ENCODE measurements at regions not wholly inside any gene's neighbourhood (a gene's known extent, or its start where the extent isn't known, plus 50 kb on each side); places are given as distances from the start of the nearest gene placed in this dataset.
A peak's percentile ranks its signal among the peaks of the same experiment; 100 is the strongest.
"Not testable (repeated sequence)": the region's sequence is repeated elsewhere in the genome, so short reads cannot be mapped to it uniquely, and the experiment has no call there.

DNA sequence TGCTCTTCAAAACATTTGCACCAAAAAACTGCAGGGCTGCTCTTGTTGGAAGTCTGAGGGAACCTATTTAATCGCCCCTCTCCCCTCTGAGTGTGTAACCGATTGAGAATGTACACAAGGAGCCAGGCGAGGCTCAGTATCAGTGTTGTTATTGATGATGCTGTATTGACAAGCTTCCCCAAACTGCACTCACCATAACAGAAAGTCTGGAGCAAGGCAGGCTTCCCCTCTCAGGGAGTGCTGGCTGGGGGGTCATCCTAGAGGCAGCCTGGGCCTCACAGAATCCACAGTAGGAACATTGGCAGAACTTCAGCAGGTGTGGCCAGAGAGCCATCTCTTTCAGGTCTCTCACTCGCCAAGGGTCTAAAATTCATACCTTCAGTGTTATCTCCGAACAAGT is 58.1 kb upstream of the TUNAR start:
- DNase-seq: no peak

DNA sequence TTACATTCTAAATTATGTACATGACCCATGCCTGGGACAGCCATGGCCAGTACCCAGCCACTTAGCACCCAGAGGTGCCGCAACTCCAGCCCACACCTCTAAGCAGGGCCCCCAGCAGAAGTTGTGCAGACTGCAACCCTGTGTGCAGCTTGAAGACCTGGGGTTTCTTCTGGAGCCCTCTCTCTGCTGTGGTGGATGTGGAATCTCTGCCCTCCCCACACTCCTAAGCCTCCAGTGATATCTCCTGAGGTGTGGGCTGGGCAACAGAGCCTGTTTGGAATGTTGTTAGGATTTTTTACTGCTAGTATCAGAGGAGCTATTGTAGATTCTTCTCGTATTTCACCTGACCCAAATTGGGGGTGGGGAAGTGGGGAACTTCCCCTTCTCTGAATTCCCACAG is 59.4 kb upstream of the TUNAR start:
- no peak for DNase-seq

- no peak for DNase-seq
These were observed 60.1 kb upstream of the TUNAR start for GRCh38 chr14:95816539-95816938.

GRCh38 chr14:95815226-95815690 is 61.4 kb upstream of the TUNAR start:
- no peak for DNase-seq

DNA sequence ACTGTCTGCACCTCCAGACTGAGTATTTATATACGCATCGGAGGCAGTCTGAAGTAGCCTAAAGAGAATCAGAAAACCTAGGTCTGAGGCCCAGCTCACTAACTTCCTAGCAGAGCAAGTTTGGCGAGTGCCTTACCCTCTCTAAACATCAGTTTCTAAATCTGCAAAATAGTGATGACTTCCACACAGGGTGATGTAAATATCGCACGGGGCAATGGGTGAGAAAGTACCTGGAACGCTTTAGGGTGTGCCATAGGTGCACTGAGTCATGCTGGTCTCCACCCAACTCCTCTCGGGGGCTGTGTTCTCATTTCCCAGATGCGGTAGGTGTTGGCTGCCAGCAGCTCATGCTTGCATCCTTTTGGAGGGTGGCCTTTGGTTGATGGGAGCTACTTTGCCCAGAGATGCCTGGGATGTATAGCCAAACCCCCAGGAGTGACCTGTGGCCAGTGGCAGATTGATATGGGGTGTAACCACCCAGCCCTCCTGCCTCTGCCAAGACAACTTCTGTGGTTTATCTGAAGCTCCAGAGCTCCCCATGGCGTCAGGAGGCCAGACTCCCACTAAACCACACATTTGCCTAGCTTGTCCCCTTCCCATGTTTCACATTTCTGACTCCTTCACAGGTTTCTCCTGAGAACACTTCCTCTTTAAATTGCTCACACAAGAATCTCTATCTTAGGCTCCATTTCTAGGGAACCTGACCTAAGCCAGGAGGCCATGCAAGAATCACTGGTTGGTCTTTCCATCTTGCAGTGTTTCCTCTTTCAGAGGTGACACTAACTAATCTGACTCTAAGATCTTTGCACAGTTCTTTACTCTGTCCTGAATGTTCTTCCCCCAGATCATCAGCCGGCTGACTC is 62.0 kb upstream of the TUNAR start:
- DNase-seq: no peak

DNA sequence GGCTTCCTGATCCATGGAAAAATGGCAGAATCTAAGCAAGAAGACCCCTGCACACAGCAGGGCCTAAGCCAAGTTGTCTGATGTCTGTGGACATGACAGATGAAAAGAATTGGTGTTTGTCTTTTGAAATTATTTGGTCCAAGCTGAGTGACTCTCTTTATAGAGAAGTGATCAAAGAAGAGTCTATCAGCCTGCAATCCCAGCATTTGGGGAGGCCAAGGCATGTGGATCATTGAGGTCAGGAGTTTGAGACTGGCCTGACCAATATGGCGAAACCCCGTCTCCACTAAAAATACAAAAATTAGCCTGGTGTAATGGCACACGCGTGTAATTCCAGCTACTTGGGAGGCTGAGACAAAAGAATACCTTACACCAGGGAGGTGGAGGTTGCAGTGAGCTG is 64.8 kb upstream of the TUNAR start:
- no peak for DNase-seq

DNA sequence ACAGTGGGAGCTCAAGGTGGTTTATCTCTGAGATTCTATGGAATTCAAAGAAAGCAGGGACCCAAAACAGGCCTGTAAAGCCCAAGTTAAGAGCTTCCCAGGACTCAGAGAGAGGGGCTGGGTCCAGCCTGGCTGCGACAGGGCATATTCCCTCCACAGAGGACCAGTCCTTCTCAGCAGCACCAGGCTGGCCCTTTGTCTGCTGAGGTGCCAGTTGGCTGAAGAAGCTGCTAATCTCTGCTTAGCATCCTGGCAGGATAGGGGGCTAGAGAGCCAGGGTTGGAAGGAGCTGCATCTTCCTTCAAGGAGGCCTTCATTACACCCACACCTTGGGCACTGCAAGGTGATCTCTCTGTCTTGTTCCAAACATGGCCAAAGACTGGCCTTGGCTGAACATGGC is 68.3 kb upstream of the TUNAR start:
- DNase-seq: no peak

GRCh38 chr14:95796788-95797187 is 79.8 kb upstream of the TUNAR start:
- no peak for DNase-seq

DNA sequence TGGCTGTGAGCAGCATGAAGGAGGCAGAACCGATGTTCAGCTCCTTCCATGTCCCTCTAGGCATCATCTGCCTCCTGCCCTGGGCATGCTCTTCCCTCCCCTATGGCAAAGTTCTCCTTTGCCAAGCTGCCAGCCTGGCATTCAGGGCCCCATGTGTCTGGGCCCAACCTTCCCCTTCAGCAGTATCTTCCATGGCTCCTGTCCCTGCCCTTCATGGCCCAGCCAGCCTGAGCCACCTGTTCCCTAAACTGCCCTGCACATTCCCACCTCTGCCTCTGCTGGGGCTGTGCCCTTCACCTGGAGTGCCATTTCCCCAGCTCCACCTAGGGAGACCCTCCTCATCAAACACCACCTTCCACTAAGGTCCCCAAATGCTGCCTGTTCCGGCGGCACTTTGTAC is 74.0 kb upstream of the TCL1A start:
- DNase-seq: no peak

DNA sequence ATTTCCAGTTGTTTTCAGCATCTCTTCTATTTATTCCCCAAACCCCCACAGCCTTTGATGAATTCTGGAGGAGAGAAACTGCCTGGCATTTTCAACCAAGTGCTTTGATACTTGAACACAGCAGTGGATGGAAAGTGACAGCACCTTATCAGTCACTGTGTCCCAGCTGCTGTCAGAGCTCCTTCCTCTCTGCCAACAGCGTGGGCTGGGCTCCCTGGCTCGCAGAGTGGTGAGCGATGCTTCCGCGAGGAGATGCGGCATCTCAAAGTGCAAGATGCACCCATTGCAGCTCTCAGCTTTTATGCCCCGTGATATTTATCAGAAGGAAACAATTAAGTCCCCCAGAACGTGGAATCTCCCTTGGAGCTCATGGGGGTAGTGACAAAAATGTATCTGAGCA is 72.6 kb upstream of the TCL1A start:
- no peak for DNase-seq

DNA sequence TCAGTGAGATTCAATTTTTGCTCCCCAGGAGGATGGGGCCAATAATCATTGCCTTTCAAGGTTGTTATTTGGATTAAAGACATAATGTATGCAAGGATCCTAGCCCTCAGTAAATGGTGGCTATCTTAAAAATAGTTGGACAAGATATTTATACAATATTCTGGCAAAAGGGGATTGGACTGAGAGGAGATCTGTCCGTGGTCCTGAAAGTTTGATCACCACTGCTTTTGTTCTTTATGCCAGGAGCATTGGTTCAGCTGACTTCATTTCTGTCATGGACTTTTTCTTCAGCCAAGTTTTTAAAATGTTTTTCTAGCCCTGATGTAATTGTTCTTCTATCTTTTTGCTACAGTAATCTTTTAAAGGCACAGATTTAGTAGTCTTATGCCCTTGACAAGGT is 70.2 kb upstream of the TCL1A start:
- no peak for DNase-seq

DNA sequence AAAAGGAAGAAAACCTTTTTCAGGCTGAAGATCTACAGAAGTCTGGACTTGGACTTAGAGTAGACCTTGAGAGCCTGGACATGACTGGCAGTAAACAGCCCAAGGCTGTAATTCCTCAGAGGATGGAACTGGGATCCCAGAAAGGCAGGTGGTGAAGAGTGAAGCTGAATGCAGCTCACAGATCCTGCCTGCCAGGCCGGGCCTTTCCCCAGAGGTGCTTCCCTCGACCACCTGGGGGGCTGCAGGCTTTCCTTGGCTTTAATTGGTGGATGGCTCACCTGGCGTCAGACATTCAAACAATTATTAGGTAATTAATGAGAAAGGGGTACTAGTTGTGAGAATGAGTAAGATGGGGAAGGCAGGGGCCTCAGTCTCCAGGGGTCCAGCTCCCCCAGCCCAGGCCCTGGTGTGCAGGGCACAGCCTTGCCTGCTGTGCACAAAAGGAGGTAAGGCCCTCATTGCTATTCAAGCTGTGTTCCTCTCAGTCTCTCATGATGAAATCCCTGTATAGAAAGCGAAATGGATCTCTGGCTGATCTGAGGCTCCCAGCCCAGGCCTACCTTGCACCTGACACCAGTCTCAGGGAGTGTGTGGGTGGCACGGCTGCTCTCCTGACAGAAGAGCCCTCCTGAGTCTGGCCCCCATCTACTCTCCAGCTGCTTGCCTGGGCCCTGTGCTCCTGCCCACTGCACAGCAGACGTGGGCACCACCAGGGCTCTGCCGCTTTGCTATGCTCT is 63.0 kb upstream of the TCL1A start:
- DNase-seq: peak; percentile 28

GRCh38 chr14:95774265-95775160 is 60.6 kb upstream of the TCL1A start:
- DNase-seq: peak; percentile 78

DNA sequence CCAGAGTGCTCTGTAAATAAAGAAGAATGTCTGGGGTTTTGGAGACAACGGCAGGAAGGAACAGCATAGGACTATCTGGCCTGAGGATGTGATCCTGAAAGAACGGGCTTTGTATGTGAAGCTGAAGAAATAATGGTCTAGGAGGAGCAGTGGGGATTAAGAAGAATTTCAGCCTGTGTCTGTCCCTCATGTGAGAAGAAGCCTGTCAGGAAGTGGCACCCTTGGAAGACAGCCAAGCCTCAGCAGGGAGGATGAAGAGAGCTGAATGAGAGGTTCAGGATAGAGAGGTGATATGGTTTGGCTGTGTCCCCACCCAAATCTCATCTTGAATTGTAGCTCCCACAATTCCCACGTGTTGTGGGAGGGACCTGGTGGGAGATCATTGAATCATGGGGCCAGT is 56.9 kb upstream of the TCL1A start:
- peak; percentile 75 for DNase-seq

DNA sequence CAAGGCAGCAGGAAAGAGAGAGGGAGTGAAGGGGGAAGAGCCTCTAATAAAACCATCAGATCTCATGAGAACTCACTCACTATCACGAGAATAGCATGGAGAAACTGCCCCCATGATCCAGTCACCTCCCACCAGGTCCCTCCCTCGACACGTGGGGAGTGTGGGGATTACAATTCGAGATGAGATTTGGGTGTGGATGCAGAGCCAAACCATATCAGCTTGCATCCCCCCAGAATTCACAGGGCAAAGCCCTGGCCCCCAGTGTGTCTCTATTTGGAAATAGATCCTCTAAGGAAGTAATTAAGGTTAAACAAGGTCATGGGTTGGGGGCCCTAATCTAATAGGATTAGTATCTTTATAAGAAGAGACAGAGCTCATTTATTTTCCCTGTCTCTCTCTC is 56.1 kb upstream of the TCL1A start:
- no peak for DNase-seq

- not testable (repeated sequence) for DNase-seq
These were observed 55.5 kb upstream of the TCL1A start for GRCh38 chr14:95769431-95769830.

GRCh38 chr14:95765051-95765450 is 51.1 kb upstream of the TCL1A start:
- no peak for DNase-seq

DNA sequence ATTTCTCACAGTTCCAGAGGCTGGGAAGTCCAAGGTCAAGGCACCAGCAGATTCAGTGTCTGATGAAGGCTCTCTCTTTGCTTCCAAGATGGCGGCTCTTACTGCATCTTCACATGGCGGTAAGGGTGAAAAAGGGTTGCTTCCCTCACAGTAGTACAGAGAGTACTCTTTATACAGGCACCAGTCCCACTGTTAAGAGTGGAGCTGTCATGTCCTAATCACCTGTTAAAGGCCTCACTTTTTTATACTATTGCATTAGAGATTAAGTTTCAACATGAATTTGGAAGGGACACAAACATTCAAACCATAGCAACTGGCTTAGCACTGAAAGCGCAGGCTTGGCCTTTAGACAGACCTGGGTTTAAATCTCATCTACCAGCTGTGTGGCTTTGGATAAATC is 50.0 kb upstream of the TCL1A start:
- no peak for DNase-seq
